ENCODE measurements at regions not wholly inside any gene's neighbourhood (a gene's known extent, or its start where the extent isn't known, plus 50 kb on each side); places are given as distances from the start of the nearest gene placed in this dataset.

GRCh38 chr2:223235986-223236385 is 184.0 kb downstream of the KCNE4 start:
- H3K27ac ChIP-seq, result no peak overlapping the region
- H3K27me3 ChIP-seq, result no peaks in the 10 kb centered on the region
- no peaks in the 10 kb centered on the region for H3K4me1 ChIP-seq
- 56 to 88% methylated on average over 2 of the region's 2 CpGs for WGBS, 2 donors (ENCODE audit: low coverage in 1 of 2)
- ATAC-seq, result no peak
- H3K36me3 ChIP-seq, result no peaks in the 10 kb centered on the region
- no peaks in the 10 kb centered on the region for H3K9me3 ChIP-seq
- no peak overlapping the region for H3K4me3 ChIP-seq
- no peak for TF ChIP-seq EP300 (IDR thresholded peaks at IDR 0.05)
- TF ChIP-seq POLR2AphosphoS5 (IDR thresholded peaks at IDR 0.05), result no peak
- TF ChIP-seq POLR2A (IDR thresholded peaks at IDR 0.05), result no peak

- Histone ChIP-seq H3K9me3 (peaks cover 0 to 9% (median 0%) of the 10 kb centered on the region in 3 donors), H3K4me3 (no peak overlapping the region), H3K27ac (no peak overlapping the region), H3K27me3 (no peaks in the 10 kb centered on the region), H3K4me1 (no peaks in the 10 kb centered on the region), H3K36me3 (no peaks in the 10 kb centered on the region)
- WGBS, 2 donors (ENCODE audit: low coverage in 1 of 2), result 67 to 100% methylated on average over 1 to 2 of the region's 2 CpGs
- TF ChIP-seq CTCF (IDR thresholded peaks at IDR 0.05) (no peak), EP300 (IDR thresholded peaks at IDR 0.05) (no peak), POLR2AphosphoS5 (IDR thresholded peaks at IDR 0.05) (no peak), POLR2A (IDR thresholded peaks at IDR 0.05) (no peak)
- no peak for ATAC-seq
These were observed 186.3 kb downstream of the KCNE4 start for GRCh38 chr2:223238301-223238700.

- WGBS, 2 donors (ENCODE audit: low coverage in 1 of 2), result 80 to 86% methylated on average over 3 of the region's 3 CpGs
- Histone ChIP-seq H3K27ac (no peak overlapping the region), H3K27me3 (no peaks in the 10 kb centered on the region), H3K4me3 (no peak overlapping the region), H3K9me3 (peaks cover 0 to 9% (median 0%) of the 10 kb centered on the region in 3 donors), H3K36me3 (no peaks in the 10 kb centered on the region), H3K4me1 (no peaks in the 10 kb centered on the region)
- no peak for ATAC-seq
- TF ChIP-seq CTCF (IDR thresholded peaks at IDR 0.05) (no peak), POLR2A (IDR thresholded peaks at IDR 0.05) (no peak)
These were observed 191.2 kb downstream of the KCNE4 start for GRCh38 chr2:223243233-223243632.

GRCh38 chr2:223247136-223247535 is 195.1 kb downstream of the KCNE4 start:
- H3K9me3 ChIP-seq, result peaks cover 0 to 9% (median 0%) of the 10 kb centered on the region in 3 donors
- no peaks in the 10 kb centered on the region for H3K4me1 ChIP-seq
- TF ChIP-seq POLR2A (IDR thresholded peaks at IDR 0.05) (no peak), CTCF (IDR thresholded peaks at IDR 0.05) (peak in 3 of 4 experiments; percentile 14 to 44 (median 42)), POLR2AphosphoS5 (IDR thresholded peaks at IDR 0.05) (no peak), EP300 (IDR thresholded peaks at IDR 0.05) (no peak)
- H3K36me3 ChIP-seq, result no peaks in the 10 kb centered on the region
- H3K4me3 ChIP-seq, result no peak overlapping the region
- ATAC-seq, result no peak
- no peak overlapping the region for H3K27ac ChIP-seq
- H3K27me3 ChIP-seq, result no peaks in the 10 kb centered on the region
- WGBS, 2 donors (ENCODE audit: low coverage in 1 of 2), result 92 to 96% methylated on average over 3 of the region's 3 CpGs

- 87 to 90% methylated on average over 7 of the region's 10 CpGs for whole genome bisulfite sequencing, 2 donors (ENCODE audit: low coverage in 1 of 2)
- TF ChIP-seq CTCF (IDR thresholded peaks at IDR 0.05) (no peak), POLR2AphosphoS5 (IDR thresholded peaks at IDR 0.05) (no peak), POLR2A (IDR thresholded peaks at IDR 0.05) (no peak), EP300 (IDR thresholded peaks at IDR 0.05) (no peak)
- Histone ChIP-seq H3K27me3 (no peaks in the 10 kb centered on the region), H3K36me3 (no peaks in the 10 kb centered on the region), H3K9me3 (peaks cover 0 to 16% (median 0%) of the 10 kb centered on the region in 3 donors), H3K4me1 (no peaks in the 10 kb centered on the region), H3K27ac (no peak overlapping the region), H3K4me3 (no peak overlapping the region)
- no peak for ATAC-seq
These were observed 199.8 kb downstream of the KCNE4 start for GRCh38 chr2:223251656-223252229.
